CD14-positive monocyte (primary cell): ENCODE measurements at regions not wholly inside any gene's neighbourhood (a gene's known extent, or its start where the extent isn't known, plus 50 kb on each side); places are given as distances from the start of the nearest gene placed in this dataset.

ENCODE experiments used
- DNase-seq, 3 donors: peaks; one replicate each; pipeline ENCODE4 v3.0.0-alpha.2; 2011 to 2022
- H2AFZ ChIP-seq: 2 replicates; pipeline ENCODE4 v1.6.0; 2012; ENCODE audit warnings: mild to moderate bottlenecking, low read depth, low read length, inconsistent platforms; ENCODE audit not compliant: insufficient read depth, poor library complexity, severe bottlenecking
- H3K27ac ChIP-seq, 2 donors: 1 replicate in 1 of 2; 2 replicates in 1 of 2; pipeline ENCODE4 v1.5.1; 2012 to 2013; ENCODE audit warnings: low read length in 2 of 2, control low read depth in 1 of 2, inconsistent platforms in 1 of 2, low read depth in 1 of 2, mild to moderate bottlenecking in 1 of 2
- H3K27me3 ChIP-seq, 2 donors: one replicate each; pipeline versions ENCODE4 v1.6.0 to v1.6.1; 2011 to 2013; ENCODE audit warnings: low read length in 2 of 2; ENCODE audit not compliant: control insufficient read depth in 2 of 2, insufficient read depth in 2 of 2
- H3K36me3 ChIP-seq, 2 donors: replicated peaks in 1 of 2; 1 replicate in 1 of 2; 2 replicates in 1 of 2; pipeline versions ENCODE4 v1.5.1 to v1.6.1; 2012 to 2013; ENCODE audit warnings: low read length in 2 of 2, control low read depth in 1 of 2, inconsistent platforms in 1 of 2, mild to moderate bottlenecking in 1 of 2; ENCODE audit not compliant: insufficient read depth in 2 of 2, control insufficient read depth in 1 of 2
- H3K4me1 ChIP-seq, 2 donors: 1 replicate in 1 of 2; 2 replicates in 1 of 2; pipeline versions ENCODE4 v1.5.1 to v1.6.1; 2012 to 2013; ENCODE audit warnings: low read length in 2 of 2, control low read depth in 1 of 2, inconsistent platforms in 1 of 2, mild to moderate bottlenecking in 1 of 2, moderate library complexity in 1 of 2; ENCODE audit not compliant: insufficient read depth in 2 of 2, control insufficient read depth in 1 of 2
- H3K4me2 ChIP-seq: replicated peaks from 2 replicates; pipeline ENCODE3; 2012; ENCODE audit warnings: low read length, moderate library complexity, mild to moderate bottlenecking; ENCODE audit not compliant: poor library complexity, severe bottlenecking; ENCODE audit errors: extremely low read depth
- H3K4me3 ChIP-seq, 3 experiments: fragments of 200-600 bp in 1 of 3; sonication (generic) in 1 of 3; replicated peaks in 1 of 3; 1 replicate in 2 of 3; 2 replicates in 1 of 3; pipeline ENCODE4 v1.5.1; 2011 to 2013; ENCODE audit warnings: low read length in 3 of 3, mild to moderate bottlenecking in 3 of 3, control low read depth in 2 of 3, low read depth in 2 of 3, inconsistent platforms in 1 of 3, moderate library complexity in 1 of 3
- H3K79me2 ChIP-seq: 2 replicates; pipeline ENCODE4 v1.6.0; 2012; ENCODE audit warnings: mild to moderate bottlenecking, control low read depth, inconsistent platforms, low read length, moderate library complexity; ENCODE audit not compliant: insufficient read depth
- H3K9ac ChIP-seq: 2 replicates; pipeline ENCODE4 v1.6.0; 2017; ENCODE audit warnings: low read length, mild to moderate bottlenecking; ENCODE audit not compliant: insufficient read depth, poor library complexity, severe bottlenecking
- H3K9me3 ChIP-seq, 2 donors: replicated peaks in 1 of 2; 1 replicate in 1 of 2; 2 replicates in 1 of 2; pipeline versions ENCODE4 v1.5.1 to v1.6.1; 2012 to 2013; ENCODE audit warnings: low read length in 2 of 2, control low read depth in 1 of 2; ENCODE audit not compliant: control insufficient read depth in 1 of 2, insufficient read depth in 1 of 2
- H4K20me1 ChIP-seq: 2 replicates; pipeline ENCODE4 v1.6.0; 2012; ENCODE audit warnings: mild to moderate bottlenecking, low read length, control low read depth, moderate library complexity; ENCODE audit not compliant: insufficient read depth
- H3K27ac Mint-ChIP-seq, 7 donors: one replicate each; pipeline ENCODE4 v1.8.0; 2020; ENCODE audit warnings: mild to moderate bottlenecking in 7 of 7, mixed read lengths in 7 of 7, moderate library complexity in 6 of 7, inconsistent platforms in 2 of 7
- H3K27me3 Mint-ChIP-seq, 3 donors: one replicate each; pipeline ENCODE4 v1.8.0; 2021 to 2022; ENCODE audit warnings: low read depth in 3 of 3, mild to moderate bottlenecking in 3 of 3, mixed read lengths in 3 of 3, moderate library complexity in 3 of 3, inconsistent platforms in 1 of 3
- H3K36me3 Mint-ChIP-seq, 2 donors: one replicate each; pipeline ENCODE4 v1.8.0; 2020; ENCODE audit warnings: mixed read lengths in 2 of 2, inconsistent platforms in 1 of 2, mild to moderate bottlenecking in 1 of 2
- H3K4me1 Mint-ChIP-seq: one replicate; pipeline ENCODE4 v1.8.0; 2020; ENCODE audit warnings: mild to moderate bottlenecking, mixed read lengths
- H3K4me3 Mint-ChIP-seq, 2 donors: one replicate each; pipeline ENCODE4 v1.8.0; 2020; ENCODE audit warnings: mild to moderate bottlenecking in 2 of 2, mixed read lengths in 2 of 2, moderate library complexity in 1 of 2
- H3K9me3 Mint-ChIP-seq, 7 donors: one replicate each; pipeline ENCODE4 v1.8.0; 2020 to 2022; ENCODE audit warnings: mixed read lengths in 7 of 7, mild to moderate bottlenecking in 6 of 7, moderate library complexity in 6 of 7, inconsistent platforms in 2 of 7
- WGBS: methylation state at CpG from one replicate; pipeline ENCODE4 v1.1.5; 2013; ENCODE audit warnings: missing lambda C conversion rate; ENCODE audit not compliant: insufficient coverage; 5-methylcytosine and 5-hydroxymethylcytosine counted together
- intact Hi-C, 2 donors: fragments of 100-400 bp; cut with micrococcal nuclease; formaldehyde crosslinking; loops; one replicate each; pipeline versions ENCODE4 v1.15.0 to v1.15.1; 2023
- TF ChIP-seq, protein P1 (sequence below): fragments of 200-600 bp; IDR thresholded peaks from one replicate; pipeline ENCODE4 v1.8.0; 2022; ENCODE audit warnings: antibody characterized with exemption, mild to moderate bottlenecking

DNA sequence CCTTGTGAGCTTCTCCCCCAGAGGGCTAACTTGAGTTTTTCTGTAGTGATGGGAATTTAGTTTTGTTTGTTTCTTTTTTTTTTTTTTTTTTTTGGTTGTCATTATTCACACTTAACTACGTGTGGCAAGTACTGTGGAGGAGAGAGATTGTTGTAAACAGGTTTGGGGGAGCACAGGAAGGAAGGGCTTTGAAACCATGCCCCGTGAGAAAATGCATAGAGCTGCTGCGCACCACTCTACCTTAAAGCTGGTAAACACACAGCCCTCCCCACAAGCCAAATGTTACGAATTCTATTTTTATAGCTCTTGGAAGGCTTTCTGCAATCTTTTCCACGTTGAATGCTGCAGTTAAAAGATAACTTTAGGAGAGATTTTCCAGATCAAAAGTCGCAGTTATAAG, 76.2 kb downstream of the ZNF22 start:
- Histone ChIP-seq H4K20me1 (no peaks in the 10 kb centered on the region), H3K4me1 (no peaks in the 10 kb centered on the region), H3K79me2 (no peaks in the 10 kb centered on the region), H3K4me3 (no peak overlapping the region), H3K9me3 (peaks cover 0 to 7% of the 10 kb centered on the region in 2 donors), H3K9ac (no peak overlapping the region), H3K27ac (no peak overlapping the region), H2AFZ (no peak overlapping the region), H3K27me3 (peaks cover 3 to 4% of the 10 kb centered on the region in 2 donors), H3K4me2 (no peak overlapping the region), H3K36me3 (no peaks in the 10 kb centered on the region)
- H3K27me3 Mint-ChIP-seq = peaks cover 3 to 8% (median 8%) of the 10 kb centered on the region in 3 donors
- no CpG with 5 or more reads among the region's 6 CpGs for WGBS
- H3K36me3 Mint-ChIP-seq = no peaks in the 10 kb centered on the region
- no peak overlapping the region for H3K4me3 Mint-ChIP-seq
- TF ChIP-seq, protein P1, sequence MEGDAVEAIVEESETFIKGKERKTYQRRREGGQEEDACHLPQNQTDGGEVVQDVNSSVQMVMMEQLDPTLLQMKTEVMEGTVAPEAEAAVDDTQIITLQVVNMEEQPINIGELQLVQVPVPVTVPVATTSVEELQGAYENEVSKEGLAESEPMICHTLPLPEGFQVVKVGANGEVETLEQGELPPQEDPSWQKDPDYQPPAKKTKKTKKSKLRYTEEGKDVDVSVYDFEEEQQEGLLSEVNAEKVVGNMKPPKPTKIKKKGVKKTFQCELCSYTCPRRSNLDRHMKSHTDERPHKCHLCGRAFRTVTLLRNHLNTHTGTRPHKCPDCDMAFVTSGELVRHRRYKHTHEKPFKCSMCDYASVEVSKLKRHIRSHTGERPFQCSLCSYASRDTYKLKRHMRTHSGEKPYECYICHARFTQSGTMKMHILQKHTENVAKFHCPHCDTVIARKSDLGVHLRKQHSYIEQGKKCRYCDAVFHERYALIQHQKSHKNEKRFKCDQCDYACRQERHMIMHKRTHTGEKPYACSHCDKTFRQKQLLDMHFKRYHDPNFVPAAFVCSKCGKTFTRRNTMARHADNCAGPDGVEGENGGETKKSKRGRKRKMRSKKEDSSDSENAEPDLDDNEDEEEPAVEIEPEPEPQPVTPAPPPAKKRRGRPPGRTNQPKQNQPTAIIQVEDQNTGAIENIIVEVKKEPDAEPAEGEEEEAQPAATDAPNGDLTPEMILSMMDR = no peak
- DNase-seq = no peak
- peaks cover 0 to 14% (median 12%) of the 10 kb centered on the region in 7 donors for H3K9me3 Mint-ChIP-seq
- no peak overlapping the region for H3K27ac Mint-ChIP-seq
- intact Hi-C loops = loop anchor here in 1 of 2 donors (10.0 kb wide), 1 partner anchor 62 kb away; no protein-coding TSS in a partner anchor
- peaks cover 8% of the 10 kb centered on the region for H3K4me1 Mint-ChIP-seq

DNA sequence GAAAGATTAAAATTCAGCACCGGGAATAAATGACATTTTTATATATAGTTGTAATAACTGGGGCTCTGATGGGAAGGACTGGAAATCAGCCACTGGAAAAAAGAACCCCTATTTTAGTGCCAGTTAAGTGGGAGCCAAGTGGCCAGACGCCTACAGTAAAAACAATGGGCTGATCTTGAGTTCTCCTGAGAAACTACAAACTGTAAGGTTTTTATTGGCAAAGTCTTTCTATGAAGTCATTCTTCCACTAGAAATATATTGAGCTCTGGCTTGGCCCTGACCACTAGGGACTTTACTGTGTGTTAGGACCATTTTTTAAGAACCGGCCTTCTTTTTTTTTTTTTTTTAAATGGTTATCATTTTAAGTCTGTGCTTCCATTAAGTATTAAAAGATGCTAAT, 79.6 kb downstream of the ZNF22 start:
- no peaks in the 10 kb centered on the region for H4K20me1 ChIP-seq
- no peak overlapping the region for H3K4me2 ChIP-seq
- peaks cover 5% of the 10 kb centered on the region for H3K4me1 Mint-ChIP-seq
- H3K79me2 ChIP-seq = no peaks in the 10 kb centered on the region
- H2AFZ ChIP-seq = no peak overlapping the region
- no peaks in the 10 kb centered on the region for H3K36me3 ChIP-seq
- no peak overlapping the region for H3K9ac ChIP-seq
- H3K4me3 ChIP-seq = no peak overlapping the region
- H3K36me3 Mint-ChIP-seq = no peaks in the 10 kb centered on the region
- DNase-seq = no peak
- intact Hi-C loops = no loop called here
- peaks cover 0 to 3% of the 10 kb centered on the region in 2 donors for H3K9me3 ChIP-seq
- peaks cover 3 to 9% (median 6%) of the 10 kb centered on the region in 3 donors for H3K27me3 Mint-ChIP-seq
- WGBS = no CpG with 5 or more reads among the region's 3 CpGs
- no peak overlapping the region for H3K27ac Mint-ChIP-seq
- peaks cover 0 to 4% (median 2%) of the 10 kb centered on the region in 7 donors for H3K9me3 Mint-ChIP-seq
- TF ChIP-seq, protein P1 = no peak
- peaks cover 3 to 4% of the 10 kb centered on the region in 2 donors for H3K27me3 ChIP-seq
- no peak overlapping the region for H3K4me3 Mint-ChIP-seq
- no peak overlapping the region for H3K27ac ChIP-seq
- no peaks in the 10 kb centered on the region for H3K4me1 ChIP-seq
